Ishikawa (cell line): ENCODE measurements at regions not wholly inside any gene's neighbourhood (a gene's known extent, or its start where the extent isn't known, plus 50 kb on each side); places are given as distances from the start of the nearest gene placed in this dataset.

Experiments
- CEBPB ChIP-seq: IDR thresholded peaks from 2 replicates; pipeline ENCODE4 v1.6.1; 2012
- EP300 ChIP-seq: IDR thresholded peaks from 2 replicates; pipeline ENCODE4 v1.6.1; 2012; ENCODE audit warnings: borderline replicate concordance
- REST ChIP-seq: IDR thresholded peaks from 2 replicates; pipeline ENCODE4 v1.6.1; 2012; ENCODE audit warnings: low read depth, mild to moderate bottlenecking
- TEAD4 ChIP-seq: IDR thresholded peaks from 2 replicates; pipeline ENCODE4 v1.6.1; 2012
- ZBTB7A ChIP-seq: IDR thresholded peaks from 2 replicates; pipeline ENCODE4 v1.6.1; 2012; ENCODE audit warnings: low read depth

DNA sequence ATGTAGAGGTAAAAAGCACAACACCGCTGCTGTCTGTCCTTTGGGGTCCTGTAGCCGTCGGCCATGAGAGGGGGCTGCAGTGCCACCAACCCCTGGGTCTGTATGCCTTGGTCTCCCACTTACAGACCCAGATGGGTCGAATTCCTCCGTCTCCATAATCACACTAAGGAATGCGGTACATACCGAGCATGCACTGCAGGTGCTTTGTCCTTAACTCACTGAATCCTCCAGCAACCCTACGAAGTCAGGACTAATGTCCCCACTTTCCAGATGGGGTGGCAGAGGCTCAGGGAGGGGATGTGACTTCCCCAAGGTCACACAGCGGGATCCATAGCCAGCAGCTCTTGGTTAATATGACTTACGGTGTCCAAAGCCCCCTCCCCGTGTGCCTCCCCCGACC is 219.9 kb upstream of the CIBAR2 start:
- no peak for TF ChIP-seq ZBTB7A
- no peak for TF ChIP-seq CEBPB
- TF ChIP-seq EP300: no peak
- no peak for TF ChIP-seq TEAD4
- TF ChIP-seq REST: no peak
